OCI-LY1 (cell line): ENCODE measurements at regions not wholly inside any gene's neighbourhood (a gene's known extent, or its start where the extent isn't known, plus 50 kb on each side); places are given as distances from the start of the nearest gene placed in this dataset.

ENCODE experiments used
- H2AFZ ChIP-seq: fragments of 200-600 bp; sonication (generic), shearing (Covaris generic); 2 replicates; pipeline ENCODE4 v1.6.0; 2014; ENCODE audit warnings: antibody characterized with exemption, mild to moderate bottlenecking, low read length
- H3F3A ChIP-seq: fragments of 200-600 bp; sonication (generic), shearing (Covaris generic); 2 replicates; pipeline ENCODE4 v1.6.0; 2014; ENCODE audit warnings: mild to moderate bottlenecking, antibody characterized with exemption, low read length, moderate library complexity; ENCODE audit not compliant: insufficient read depth
- H3K27ac ChIP-seq: fragments of 200-600 bp; sonication (generic); 2 replicates; pipeline ENCODE4 v1.5.1; 2014; ENCODE audit warnings: low read length, mixed run types, mild to moderate bottlenecking, low read depth; ENCODE audit not compliant: poor library complexity, severe bottlenecking
- H3K27me3 ChIP-seq: fragments of 200-600 bp; sonication (generic); 2 replicates; pipeline ENCODE4 v1.6.0; 2014; ENCODE audit warnings: antibody characterized with exemption, mild to moderate bottlenecking, low read length, moderate library complexity; ENCODE audit not compliant: insufficient read depth
- H3K36me3 ChIP-seq: fragments of 200-600 bp; sonication (generic); 2 replicates; pipeline ENCODE4 v1.6.1; 2014; ENCODE audit warnings: mild to moderate bottlenecking, antibody characterized with exemption, low read length, moderate library complexity, mixed read lengths; ENCODE audit not compliant: insufficient read depth
- H3K4me1 ChIP-seq: fragments of 200-600 bp; sonication (generic); 2 replicates; pipeline ENCODE4 v1.5.1; 2014; ENCODE audit warnings: mild to moderate bottlenecking, low read length, moderate library complexity; ENCODE audit not compliant: insufficient read depth, severe bottlenecking
- H3K4me2 ChIP-seq: fragments of 200-600 bp; sonication (generic), shearing (Covaris generic); 2 replicates; pipeline ENCODE4 v1.6.1; 2014; ENCODE audit warnings: low read length
- H3K4me3 ChIP-seq: fragments of 200-600 bp; sonication (generic); 2 replicates; pipeline ENCODE4 v1.5.1; 2014; ENCODE audit warnings: low read length, low read depth, mild to moderate bottlenecking, mixed read lengths; ENCODE audit not compliant: poor library complexity, severe bottlenecking
- H3K79me2 ChIP-seq: fragments of 200-600 bp; shearing (Covaris generic); 2 replicates; pipeline ENCODE4 v1.6.1; 2016; ENCODE audit warnings: mixed run types, low read length, mixed read lengths; ENCODE audit not compliant: insufficient read depth
- H3K9ac ChIP-seq: fragments of 200-600 bp; sonication (generic), shearing (Covaris generic); 2 replicates; pipeline ENCODE4 v1.6.1; 2014; ENCODE audit warnings: mild to moderate bottlenecking, low read length, mixed read lengths
- H3K9me2 ChIP-seq: fragments of 200-600 bp; sonication (generic), shearing (Covaris generic); 2 replicates; pipeline ENCODE4 v1.6.1; 2014; ENCODE audit warnings: low read depth, mild to moderate bottlenecking, low read length, mixed read lengths
- H3K9me3 ChIP-seq: fragments of 200-600 bp; shearing (Covaris generic); 2 replicates; pipeline ENCODE4 v1.6.1; 2014; ENCODE audit warnings: low read length, mixed read lengths
- H4K20me1 ChIP-seq: fragments of 200-600 bp; sonication (generic), shearing (Covaris generic); 2 replicates; pipeline ENCODE4 v1.6.0; 2016; ENCODE audit warnings: mild to moderate bottlenecking, low read length; ENCODE audit not compliant: insufficient read depth
- EZH2 ChIP-seq: fragments of 200-600 bp; sonication (generic), shearing (Covaris generic); IDR thresholded peaks from 2 replicates; pipeline ENCODE4 v1.8.0; 2017; ENCODE audit warnings: borderline replicate concordance, mixed run types, mild to moderate bottlenecking, antibody characterized with exemption, low read length, moderate library complexity, mixed read lengths
- TF ChIP-seq, protein P1 (sequence below): fragments of 200-600 bp; sonication (generic), shearing (Covaris generic); IDR thresholded peaks from 2 replicates; pipeline ENCODE4 v1.5.1; 2017; ENCODE audit warnings: mild to moderate bottlenecking, antibody characterized with exemption, low read length, moderate library complexity, mixed read lengths

DNA sequence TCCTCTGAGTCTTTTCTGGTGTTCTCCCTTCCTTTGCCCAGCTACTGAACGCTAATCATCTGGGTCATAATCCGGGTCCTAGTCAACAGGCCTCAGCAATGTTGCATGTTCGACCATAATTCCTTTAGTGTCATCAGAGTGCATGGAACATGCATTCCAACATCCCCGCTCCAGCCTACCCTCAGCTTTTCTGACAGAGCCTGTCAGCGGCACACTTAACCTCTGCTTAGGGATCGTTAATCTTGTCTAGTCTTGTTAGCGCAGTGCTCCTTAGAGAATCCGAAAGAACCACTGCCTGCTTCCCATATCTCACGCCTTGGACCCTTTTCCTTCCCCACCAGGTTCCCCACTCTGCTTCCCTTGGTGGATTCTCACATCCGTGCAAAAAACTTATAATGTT is 767.9 kb upstream of the ID2 start:
- no peak overlapping the region for H2AFZ ChIP-seq
- no peaks in the 10 kb centered on the region for H3K36me3 ChIP-seq
- no peaks in the 10 kb centered on the region for H3K9me2 ChIP-seq
- H3K4me1 ChIP-seq, result peaks cover 23% of the 10 kb centered on the region
- no peak overlapping the region for H3K4me2 ChIP-seq
- H3F3A ChIP-seq, result no peaks in the 10 kb centered on the region
- no peaks in the 10 kb centered on the region for H3K27me3 ChIP-seq
- H3K79me2 ChIP-seq, result no peaks in the 10 kb centered on the region
- no peaks in the 10 kb centered on the region for H4K20me1 ChIP-seq
- H3K27ac ChIP-seq, result no peak overlapping the region
- H3K4me3 ChIP-seq, result no peak overlapping the region
- H3K9ac ChIP-seq, result no peak overlapping the region
- no peaks in the 10 kb centered on the region for H3K9me3 ChIP-seq
- TF ChIP-seq, protein P1, sequence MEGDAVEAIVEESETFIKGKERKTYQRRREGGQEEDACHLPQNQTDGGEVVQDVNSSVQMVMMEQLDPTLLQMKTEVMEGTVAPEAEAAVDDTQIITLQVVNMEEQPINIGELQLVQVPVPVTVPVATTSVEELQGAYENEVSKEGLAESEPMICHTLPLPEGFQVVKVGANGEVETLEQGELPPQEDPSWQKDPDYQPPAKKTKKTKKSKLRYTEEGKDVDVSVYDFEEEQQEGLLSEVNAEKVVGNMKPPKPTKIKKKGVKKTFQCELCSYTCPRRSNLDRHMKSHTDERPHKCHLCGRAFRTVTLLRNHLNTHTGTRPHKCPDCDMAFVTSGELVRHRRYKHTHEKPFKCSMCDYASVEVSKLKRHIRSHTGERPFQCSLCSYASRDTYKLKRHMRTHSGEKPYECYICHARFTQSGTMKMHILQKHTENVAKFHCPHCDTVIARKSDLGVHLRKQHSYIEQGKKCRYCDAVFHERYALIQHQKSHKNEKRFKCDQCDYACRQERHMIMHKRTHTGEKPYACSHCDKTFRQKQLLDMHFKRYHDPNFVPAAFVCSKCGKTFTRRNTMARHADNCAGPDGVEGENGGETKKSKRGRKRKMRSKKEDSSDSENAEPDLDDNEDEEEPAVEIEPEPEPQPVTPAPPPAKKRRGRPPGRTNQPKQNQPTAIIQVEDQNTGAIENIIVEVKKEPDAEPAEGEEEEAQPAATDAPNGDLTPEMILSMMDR, result no peak
- no peak for TF ChIP-seq EZH2

DNA sequence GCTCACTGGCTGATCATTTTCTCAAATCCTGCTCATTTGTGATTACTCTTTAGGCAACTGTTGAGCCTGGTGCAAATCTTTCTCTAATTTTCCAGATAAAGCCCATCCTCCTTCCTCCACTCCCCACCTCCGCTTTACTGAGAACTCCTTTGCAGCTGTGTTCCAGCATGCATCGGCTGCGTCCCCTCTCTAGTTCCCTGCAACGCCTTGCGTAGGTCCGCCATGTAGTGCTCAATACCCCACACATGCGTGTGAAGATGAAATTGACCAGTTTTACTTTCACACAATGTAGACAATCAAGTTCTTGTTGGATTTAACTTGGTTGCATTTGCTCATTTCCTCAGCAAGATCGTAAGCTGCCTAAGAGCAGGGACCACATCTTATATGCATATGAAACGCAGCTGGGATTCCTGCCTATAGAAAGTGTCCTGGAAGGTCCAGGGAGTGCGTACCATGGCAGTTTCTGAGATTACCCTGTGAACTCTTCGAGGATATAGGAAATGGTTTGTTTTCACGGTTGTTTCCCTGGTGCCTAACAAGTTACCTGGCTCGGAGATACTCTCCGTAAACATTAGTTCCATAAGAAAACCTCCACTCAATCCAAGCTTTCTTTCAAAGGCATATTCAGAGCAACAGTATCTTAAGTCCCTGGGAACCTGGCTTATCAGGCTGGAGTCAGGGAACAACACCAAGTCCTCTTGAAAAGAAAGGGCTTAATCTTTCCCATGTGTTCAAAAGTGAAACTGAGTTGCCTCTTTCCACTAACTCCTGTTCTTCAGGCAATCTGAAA is 766.4 kb upstream of the ID2 start:
- Histone ChIP-seq H3F3A (no peaks in the 10 kb centered on the region), H3K4me1 (peaks cover 23% of the 10 kb centered on the region), H3K9ac (no peak overlapping the region), H3K79me2 (no peaks in the 10 kb centered on the region), H3K27ac (no peak overlapping the region), H4K20me1 (no peaks in the 10 kb centered on the region), H3K9me2 (no peaks in the 10 kb centered on the region), H3K27me3 (no peaks in the 10 kb centered on the region), H2AFZ (no peak overlapping the region), H3K36me3 (no peaks in the 10 kb centered on the region), H3K4me2 (peak overlapping the region; percentile 40), H3K4me3 (peak overlapping the region; percentile 7), H3K9me3 (no peaks in the 10 kb centered on the region)
- TF ChIP-seq, protein P1, result no peak
- TF ChIP-seq EZH2, result no peak

DNA sequence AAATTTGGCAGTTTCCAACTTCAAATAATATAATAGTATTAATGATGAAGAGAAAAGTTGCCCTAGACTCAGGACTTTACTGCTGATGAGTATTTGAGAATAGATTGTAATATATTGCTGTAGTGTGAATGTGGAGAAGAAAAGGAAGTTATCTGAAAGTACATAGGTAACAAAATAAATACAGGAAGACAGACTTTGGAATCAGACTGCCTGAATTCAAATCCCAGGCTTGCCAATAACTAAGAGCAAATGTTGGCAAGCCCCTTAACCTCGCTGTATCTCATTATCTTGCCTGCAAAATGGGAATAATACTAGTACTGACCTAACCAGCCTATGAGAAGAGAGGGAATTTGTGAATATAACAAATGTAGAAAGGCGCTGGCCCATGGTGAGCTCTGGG is 765.2 kb upstream of the ID2 start:
- H4K20me1 ChIP-seq, result no peaks in the 10 kb centered on the region

More for the DNA sequence above, 765.2 kb upstream of the ID2 start:
- Histone ChIP-seq H3K9ac (no peak overlapping the region), H3K4me3 (no peak overlapping the region), H3F3A (no peaks in the 10 kb centered on the region), H3K4me2 (no peak overlapping the region), H3K27ac (no peak overlapping the region), H3K79me2 (no peaks in the 10 kb centered on the region), H3K4me1 (peaks cover 23% of the 10 kb centered on the region), H3K36me3 (no peaks in the 10 kb centered on the region), H3K27me3 (no peaks in the 10 kb centered on the region), H2AFZ (no peak overlapping the region), H3K9me2 (no peaks in the 10 kb centered on the region), H3K9me3 (no peaks in the 10 kb centered on the region)
- TF ChIP-seq, protein P1, result no peak
- no peak for TF ChIP-seq EZH2
